ENCODE measurements at regions not wholly inside any gene's neighbourhood (a gene's known extent, or its start where the extent isn't known, plus 50 kb on each side); places are given as distances from the start of the nearest gene placed in this dataset.

DNA sequence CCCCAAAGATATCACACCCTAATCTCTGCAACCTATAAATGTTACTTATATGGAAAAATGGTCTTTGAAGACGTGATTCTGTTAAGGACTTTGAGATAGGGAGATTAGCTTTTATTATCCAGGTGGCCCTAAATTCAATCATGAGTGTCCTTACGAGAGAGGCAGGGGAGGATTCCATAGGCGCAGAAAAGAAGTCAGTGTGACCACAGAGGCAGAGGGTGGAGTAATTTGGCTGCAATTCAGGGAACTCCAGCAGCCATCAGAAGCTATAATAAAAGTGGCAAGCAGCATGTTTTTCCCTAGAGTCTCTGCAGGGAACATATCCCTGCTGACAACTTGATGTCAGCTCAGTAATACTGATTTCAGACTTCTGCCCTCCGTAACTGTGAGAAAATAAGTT lies 315.2 kb upstream of the ROBO2 start:
- Histone ChIP-seq H3K9ac (ENCODE audit: low read length) (no peak overlapping the region), H3K36me3 (replicated peaks; ENCODE audit: insufficient read depth, low read length) (no peaks in the 10 kb centered on the region), H3K9me3 (replicated peaks; ENCODE audit: insufficient read depth, low read length) (no peaks in the 10 kb centered on the region), H3K4me1 (ENCODE audit: low read length) (no peaks in the 10 kb centered on the region), H3K4me3 (ENCODE audit: low read length) (no peak overlapping the region), H2AFZ (ENCODE audit: low read length) (no peak overlapping the region), H3F3A (ENCODE audit: insufficient read depth, low read length) (no peaks in the 10 kb centered on the region), H3K27me3 (replicated peaks; ENCODE audit: insufficient read depth, low read length) (no peaks in the 10 kb centered on the region), H3K4me2 (ENCODE audit: low read depth, low read length) (no peak overlapping the region), H3K27ac (ENCODE audit: low read length) (no peak overlapping the region), H3K9me2 (replicated peaks; ENCODE audit: insufficient read depth, low read length) (no peaks in the 10 kb centered on the region; the same call in 1 of the 2 replicates), H4K20me1 (ENCODE audit: insufficient read depth, low read length) (no peaks in the 10 kb centered on the region), H3K79me2 (ENCODE audit: low read length) (no peaks in the 10 kb centered on the region)
- no peak for DNase-seq
- TF ChIP-seq EZH2 (optimal IDR thresholded peaks at IDR 0.05; ENCODE audit: low read depth, low read length) (no peak), EZH2phosphoT487 (IDR thresholded peaks at IDR 0.05; ENCODE audit: low read length) (no peak)
- TF ChIP-seq, protein P1, sequence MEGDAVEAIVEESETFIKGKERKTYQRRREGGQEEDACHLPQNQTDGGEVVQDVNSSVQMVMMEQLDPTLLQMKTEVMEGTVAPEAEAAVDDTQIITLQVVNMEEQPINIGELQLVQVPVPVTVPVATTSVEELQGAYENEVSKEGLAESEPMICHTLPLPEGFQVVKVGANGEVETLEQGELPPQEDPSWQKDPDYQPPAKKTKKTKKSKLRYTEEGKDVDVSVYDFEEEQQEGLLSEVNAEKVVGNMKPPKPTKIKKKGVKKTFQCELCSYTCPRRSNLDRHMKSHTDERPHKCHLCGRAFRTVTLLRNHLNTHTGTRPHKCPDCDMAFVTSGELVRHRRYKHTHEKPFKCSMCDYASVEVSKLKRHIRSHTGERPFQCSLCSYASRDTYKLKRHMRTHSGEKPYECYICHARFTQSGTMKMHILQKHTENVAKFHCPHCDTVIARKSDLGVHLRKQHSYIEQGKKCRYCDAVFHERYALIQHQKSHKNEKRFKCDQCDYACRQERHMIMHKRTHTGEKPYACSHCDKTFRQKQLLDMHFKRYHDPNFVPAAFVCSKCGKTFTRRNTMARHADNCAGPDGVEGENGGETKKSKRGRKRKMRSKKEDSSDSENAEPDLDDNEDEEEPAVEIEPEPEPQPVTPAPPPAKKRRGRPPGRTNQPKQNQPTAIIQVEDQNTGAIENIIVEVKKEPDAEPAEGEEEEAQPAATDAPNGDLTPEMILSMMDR (IDR thresholded peaks at IDR 0.05; ENCODE audit: low read length) = no peak

DNA sequence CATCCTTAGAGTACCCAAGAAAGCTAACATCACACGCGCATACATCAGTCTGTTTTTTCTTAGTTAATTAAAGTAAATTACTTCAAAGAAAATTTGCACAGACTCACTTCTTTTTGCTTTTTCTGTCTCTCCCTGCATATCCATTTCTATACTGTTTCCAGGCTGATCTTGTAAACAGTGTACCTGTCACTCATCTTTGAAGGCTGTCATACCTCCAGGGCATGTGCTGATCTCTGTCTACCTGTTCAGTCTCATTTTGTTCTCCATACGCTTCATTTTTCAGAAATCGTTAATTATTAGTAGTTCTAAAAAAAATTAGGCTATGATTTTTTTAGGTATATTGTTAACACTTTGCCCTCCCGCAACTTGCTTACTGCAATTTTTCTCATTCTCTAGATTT lies 313.9 kb upstream of the ROBO2 start:
- Histone ChIP-seq H3K9me2 (replicated peaks; ENCODE audit: insufficient read depth, low read length) (no peaks in the 10 kb centered on the region; the same call in 1 of the 2 replicates), H3F3A (ENCODE audit: insufficient read depth, low read length) (no peaks in the 10 kb centered on the region), H3K27ac (ENCODE audit: low read length) (no peak overlapping the region), H3K4me1 (ENCODE audit: low read length) (no peaks in the 10 kb centered on the region), H3K4me2 (ENCODE audit: low read depth, low read length) (no peak overlapping the region), H4K20me1 (ENCODE audit: insufficient read depth, low read length) (no peaks in the 10 kb centered on the region), H3K27me3 (replicated peaks; ENCODE audit: insufficient read depth, low read length) (no peaks in the 10 kb centered on the region), H3K9ac (ENCODE audit: low read length) (no peak overlapping the region), H3K4me3 (ENCODE audit: low read length) (no peak overlapping the region), H2AFZ (ENCODE audit: low read length) (no peak overlapping the region), H3K9me3 (replicated peaks; ENCODE audit: insufficient read depth, low read length) (no peaks in the 10 kb centered on the region), H3K36me3 (replicated peaks; ENCODE audit: insufficient read depth, low read length) (no peaks in the 10 kb centered on the region), H3K79me2 (ENCODE audit: low read length) (no peaks in the 10 kb centered on the region)
- DNase-seq = no peak
- TF ChIP-seq EZH2phosphoT487 (IDR thresholded peaks at IDR 0.05; ENCODE audit: low read length) (no peak), EZH2 (optimal IDR thresholded peaks at IDR 0.05; ENCODE audit: low read depth, low read length) (no peak)
- TF ChIP-seq, protein P1 (IDR thresholded peaks at IDR 0.05; ENCODE audit: low read length) = no peak

DNA sequence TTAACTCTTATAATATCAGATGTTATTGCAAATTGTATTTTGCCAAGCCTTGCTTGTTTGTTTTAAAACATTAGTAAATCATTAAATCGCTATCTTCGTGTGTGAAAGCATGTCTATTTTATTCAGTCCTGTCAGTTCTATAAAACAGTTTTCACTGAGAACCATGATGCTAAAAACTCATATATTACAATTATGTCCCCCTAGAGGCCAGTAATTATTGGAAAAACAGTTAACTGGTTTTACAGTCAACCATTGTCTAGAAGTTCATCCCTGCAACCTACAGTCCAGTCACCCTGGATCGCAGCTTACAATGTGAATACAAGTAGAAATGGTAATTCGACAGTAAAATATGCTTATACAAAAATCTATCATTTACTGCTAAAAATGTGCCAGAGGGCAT lies 311.5 kb upstream of the ROBO2 start:
- Histone ChIP-seq H3K4me2 (ENCODE audit: low read depth, low read length) (no peak overlapping the region), H4K20me1 (ENCODE audit: insufficient read depth, low read length) (no peaks in the 10 kb centered on the region), H3F3A (ENCODE audit: insufficient read depth, low read length) (no peaks in the 10 kb centered on the region), H3K27ac (ENCODE audit: low read length) (no peak overlapping the region), H3K4me1 (ENCODE audit: low read length) (no peaks in the 10 kb centered on the region), H3K4me3 (ENCODE audit: low read length) (no peak overlapping the region), H3K27me3 (replicated peaks; ENCODE audit: insufficient read depth, low read length) (no peaks in the 10 kb centered on the region), H3K9ac (ENCODE audit: low read length) (no peak overlapping the region), H2AFZ (ENCODE audit: low read length) (no peak overlapping the region), H3K79me2 (ENCODE audit: low read length) (no peaks in the 10 kb centered on the region), H3K9me3 (replicated peaks; ENCODE audit: insufficient read depth, low read length) (no peaks in the 10 kb centered on the region), H3K36me3 (replicated peaks; ENCODE audit: insufficient read depth, low read length) (no peaks in the 10 kb centered on the region), H3K9me2 (replicated peaks; ENCODE audit: insufficient read depth, low read length) (no peaks in the 10 kb centered on the region; the same call in 1 of the 2 replicates)
- TF ChIP-seq EZH2 (optimal IDR thresholded peaks at IDR 0.05; ENCODE audit: low read depth, low read length) = no peak
- TF ChIP-seq, protein P1 (IDR thresholded peaks at IDR 0.05; ENCODE audit: low read length) = no peak
- TF ChIP-seq EZH2phosphoT487 (IDR thresholded peaks at IDR 0.05; ENCODE audit: low read length) = no peak
- DNase-seq = no peak
